Heart left ventricle (tissue), 13 donors: ENCODE measurements at regions not wholly inside any gene's neighbourhood (a gene's known extent, or its start where the extent isn't known, plus 50 kb on each side); places are given as distances from the start of the nearest gene placed in this dataset.

Experiments used
- CTCF ChIP-seq, 12 donors: fragments of 200-600 bp; sonication (generic) in 4 of 12; IDR thresholded peaks; one replicate each; pipeline versions ENCODE4 v1.5.0 to v1.8.0; 2018 to 2022; ENCODE audit warnings: antibody characterized with exemption in 12 of 12, mild to moderate bottlenecking in 5 of 12
- POLR2A ChIP-seq, 2 donors: fragments of 450-650 bp; IDR thresholded peaks; one replicate each; pipeline ENCODE4 v1.6.1; 2017; ENCODE audit warnings: antibody characterized with exemption in 2 of 2, mild to moderate bottlenecking in 2 of 2, moderate library complexity in 2 of 2
- donor health status: ischemic (EF 13 %, LVEDD 7.1; RV severe dilation, severe dysfunction).
- donor health status: DM: no; HTN: yes; CAD: no.
- donor health status: DM: no; HTN: no; CAD: no.
- donor health status: ischemic (EF 25% LVEDD 6.9; RV normal size, moderate dysfunction).
- donor health status: ischemic (EF 25% LVEDD 5.7; RV mildly dilated, moderate dysfunction).
- donor health status: ischemic (EF 35%, LVEDD 5.7; RV mildly dilated, moderate dysfunction).
- donor health status: nonischemic (EF 11% LVEDD 7.7; RV severe dilation, severe dysfunction).
- donor health status: DM: yes; HTN: yes; CAD: no.
- donor health status: PGD.
- donor health status: ischemic (EF 29% LVEDD 5.4; RV normal size, mild dysfunction).
- donor health status: nonischemic (EF 23%, LVEDD 6.1; RV moderate dilation, normal function).

GRCh38 chr5:5014586-5015235 lies 125.4 kb upstream of the ADAMTS16 start:
- TF ChIP-seq CTCF (IDR thresholded peaks at IDR 0.05) (no peak), POLR2A (IDR thresholded peaks at IDR 0.05) (no peak)
